A549 (cell line): ENCODE measurements at regions not wholly inside any gene's neighbourhood (a gene's known extent, or its start where the extent isn't known, plus 50 kb on each side); places are given as distances from the start of the nearest gene placed in this dataset.

Source experiments
- BCL3 ChIP-seq: fragments of >200 bp; sonication (Bioruptor Twin); formaldehyde crosslinking; IDR thresholded peaks from 3 replicates; pipeline ENCODE4 v1.6.1; 2016
- BHLHE40 ChIP-seq: IDR thresholded peaks from 2 replicates; pipeline ENCODE4 v1.6.1; 2012; ENCODE audit warnings: low read depth, low read length, inconsistent platforms
- CEBPB ChIP-seq, 2 experiments: fragments of >200 bp in 1 of 2; sonication (Bioruptor Twin) in 1 of 2; formaldehyde crosslinking in 1 of 2; IDR thresholded peaks; 2 replicates each; pipeline ENCODE4 v1.6.1; 2012 to 2016
- CTCF ChIP-seq: fragments of >200 bp; sonication (Bioruptor Twin); formaldehyde crosslinking; IDR thresholded peaks from 3 replicates; pipeline ENCODE4 v1.5.1; 2016
- EP300 ChIP-seq, 2 experiments: fragments of >200 bp; sonication (Bioruptor Twin); formaldehyde crosslinking; IDR thresholded peaks; 2 replicates in 1 of 2; 3 replicates in 1 of 2; pipeline ENCODE4 v1.6.1; 2016 to 2017
- FOSB ChIP-seq: fragments of 250-450 bp; sonication (Bioruptor Pico); IDR thresholded peaks from 2 replicates; pipeline ENCODE4 v1.5.0; 2020; ENCODE audit warnings: mild to moderate bottlenecking, moderate library complexity
- JUN ChIP-seq, 2 experiments: fragments of >200 bp; sonication (Bioruptor Twin); formaldehyde crosslinking; IDR thresholded peaks; 2 replicates in 1 of 2; 3 replicates in 1 of 2; pipeline ENCODE4 v1.6.1; 2016 to 2017
- MAX ChIP-seq: IDR thresholded peaks from 2 replicates; pipeline ENCODE4 v1.6.1; 2012
- NFE2L2 ChIP-seq: fragments of 150-350 bp; conservative IDR thresholded peaks from 2 replicates; pipeline ENCODE4 v1.6.1; 2014; ENCODE audit warnings: low read length
- POLR2A ChIP-seq: IDR thresholded peaks from 2 replicates; pipeline ENCODE4 v1.6.1; 2012; ENCODE audit warnings: mild to moderate bottlenecking, low read length
- RAD21 ChIP-seq, 2 experiments: fragments of >200 bp in 1 of 2; sonication (Bioruptor Twin) in 1 of 2; formaldehyde crosslinking in 1 of 2; IDR thresholded peaks in 1 of 2; conservative IDR thresholded peaks in 1 of 2; 2 replicates in 1 of 2; 3 replicates in 1 of 2; pipeline ENCODE4 v1.6.1; 2012 to 2018; ENCODE audit warnings: inconsistent platforms in 1 of 2
- RARB ChIP-seq: fragments of 250-450 bp; sonication (Bioruptor Pico); IDR thresholded peaks from 2 replicates; pipeline ENCODE4 v1.8.0; 2021; ENCODE audit warnings: mild to moderate bottlenecking, moderate library complexity
- SMC3 ChIP-seq: fragments of >200 bp; sonication (Bioruptor Twin); formaldehyde crosslinking; IDR thresholded peaks from 3 replicates; pipeline ENCODE4 v1.6.1; 2018; ENCODE audit warnings: inconsistent platforms
- ZNF302 ChIP-seq: fragments of 250-450 bp; sonication (Bioruptor Pico); IDR thresholded peaks from 2 replicates; pipeline ENCODE4 v1.9.0; 2021; ENCODE audit warnings: inconsistent platforms, mild to moderate bottlenecking, moderate library complexity

GRCh38 chr2:146235158-146235557 is 1609.7 kb upstream of the ACVR2A start:
- TF ChIP-seq RARB (CRISPR knock-in tag) = no peak
- TF ChIP-seq BHLHE40 = no peak
- TF ChIP-seq CTCF = no peak
- TF ChIP-seq CEBPB (IDR thresholded peaks at IDR 0.05) = no peak
- no peak for TF ChIP-seq FOSB (CRISPR knock-in tag)
- TF ChIP-seq ZNF302 (CRISPR knock-in tag) = no peak
- no peak for TF ChIP-seq NFE2L2
- TF ChIP-seq POLR2A = no peak
- no peak for TF ChIP-seq MAX
- no peak for TF ChIP-seq BCL3
- TF ChIP-seq JUN (IDR thresholded peaks at IDR 0.05) = no peak
- no peak for TF ChIP-seq SMC3
- no peak for TF ChIP-seq RAD21 (conservative IDR thresholded peaks at IDR 0.05 in 1 of 2, IDR thresholded peaks at IDR 0.05 in 1 of 2)
- TF ChIP-seq EP300 (IDR thresholded peaks at IDR 0.05) = no peak
